BLaER1 (cell line): ENCODE measurements at regions not wholly inside any gene's neighbourhood (a gene's known extent, or its start where the extent isn't known, plus 50 kb on each side); places are given as distances from the start of the nearest gene placed in this dataset.
"Not testable (repeated sequence)": the region's sequence is repeated elsewhere in the genome, so short reads cannot be mapped to it uniquely, and the experiment has no call there.

ENCODE experiments used
- H3K27ac ChIP-seq: shearing (Covaris generic); formaldehyde crosslinking; 2 replicates; pipeline ENCODE4 v1.8.1; 2022
- H3K27me3 ChIP-seq: shearing (Covaris generic); formaldehyde crosslinking; 2 replicates; pipeline ENCODE4 v1.8.1; 2022
- H3K36me3 ChIP-seq: shearing (Covaris generic); formaldehyde crosslinking; 2 replicates; pipeline ENCODE4 v1.8.1; 2022
- H3K4me1 ChIP-seq: shearing (Covaris generic); formaldehyde crosslinking; 2 replicates; pipeline ENCODE4 v1.8.1; 2022
- H3K4me2 ChIP-seq: shearing (Covaris generic); formaldehyde crosslinking; 2 replicates; pipeline ENCODE4 v1.8.1; 2022
- H3K4me3 ChIP-seq: shearing (Covaris generic); formaldehyde crosslinking; 2 replicates; pipeline ENCODE4 v1.8.1; 2022
- H3K9ac ChIP-seq: shearing (Covaris generic); formaldehyde crosslinking; 2 replicates; pipeline ENCODE4 v1.8.1; 2022
- H3K9me3 ChIP-seq: shearing (Covaris generic); formaldehyde crosslinking; 2 replicates; pipeline ENCODE4 v1.8.1; 2022
- H4K20me1 ChIP-seq: shearing (Covaris generic); formaldehyde crosslinking; 2 replicates; pipeline ENCODE4 v1.8.1; 2022
- Cebpa-rat ChIP-seq: shearing (Covaris generic); IDR thresholded peaks from 2 replicates; pipeline ENCODE4 v1.8.1; 2022

DNA sequence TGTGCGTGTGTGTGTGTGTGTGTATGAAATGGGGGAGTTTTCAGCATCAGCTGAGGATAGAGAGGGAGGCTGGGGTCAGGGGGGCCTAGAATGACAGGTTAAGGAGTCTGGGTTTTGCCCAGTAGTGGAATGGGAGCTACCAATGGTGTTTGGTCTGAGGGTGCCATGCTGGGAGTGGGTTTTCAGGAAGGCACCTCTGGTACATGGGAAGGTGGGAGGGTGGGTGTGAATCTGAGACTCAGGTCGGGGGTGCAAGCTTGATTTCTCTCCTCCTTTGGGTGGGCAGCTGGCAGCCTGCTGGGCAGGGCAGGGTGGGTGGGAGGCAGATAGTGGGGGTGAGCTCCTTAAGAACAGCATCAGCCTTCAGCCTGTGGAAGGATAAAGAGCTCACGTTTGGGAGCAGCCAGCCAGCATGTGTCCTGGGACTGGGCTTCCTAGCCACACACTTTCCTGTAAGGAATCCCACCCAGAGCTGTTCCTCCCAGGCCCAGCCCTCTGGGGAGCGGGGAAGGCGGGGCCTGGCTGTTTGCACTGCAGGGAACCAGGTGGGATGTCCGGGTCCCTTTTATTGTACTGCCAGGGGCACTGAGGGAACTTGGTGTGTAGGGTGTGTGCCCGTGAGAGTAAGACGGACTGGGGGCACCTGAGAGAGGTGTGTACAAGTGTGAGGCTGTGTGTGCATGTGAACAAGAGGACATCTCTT is 152.8 kb downstream of the FOXD2 start:
- Histone ChIP-seq H3K27ac (no peak overlapping the region), H3K36me3 (no peaks in the 10 kb centered on the region), H3K9me3 (no peaks in the 10 kb centered on the region), H3K4me2 (peak overlapping the region; percentile 99), H3K9ac (no peak overlapping the region), H3K4me3 (no peak overlapping the region), H3K27me3 (no peaks in the 10 kb centered on the region), H3K4me1 (peaks cover 80% of the 10 kb centered on the region), H4K20me1 (no peaks in the 10 kb centered on the region)
- TF ChIP-seq Cebpa-rat: no peak

DNA sequence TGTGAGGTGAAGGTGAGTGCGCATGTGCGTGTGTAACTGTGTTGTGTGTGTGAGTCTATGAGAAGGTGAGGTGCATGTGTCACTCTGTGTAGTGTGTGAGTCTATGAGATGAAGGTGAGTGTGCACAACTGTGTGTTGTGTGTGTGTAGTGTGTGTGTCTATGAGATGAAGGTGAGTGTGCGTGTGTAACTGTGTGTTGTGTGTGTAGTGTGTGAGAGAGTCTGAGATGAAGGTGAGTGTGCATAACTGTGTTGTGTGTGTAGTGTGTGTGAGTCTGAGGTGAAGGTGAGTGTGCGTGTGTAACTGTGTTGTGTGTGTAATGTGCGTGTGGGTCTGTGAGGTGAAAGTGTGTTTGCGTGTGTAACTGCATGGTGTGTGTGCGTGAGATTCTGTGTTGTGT is 154.0 kb downstream of the FOXD2 start:
- Histone ChIP-seq H3K4me2 (peak overlapping the region; percentile 99), H3K4me1 (peaks cover 74% of the 10 kb centered on the region), H3K27me3 (no peaks in the 10 kb centered on the region), H3K27ac (no peak overlapping the region), H3K36me3 (no peaks in the 10 kb centered on the region), H3K9me3 (no peaks in the 10 kb centered on the region), H3K9ac (no peak overlapping the region), H3K4me3 (no peak overlapping the region), H4K20me1 (no peaks in the 10 kb centered on the region)
- no peak for TF ChIP-seq Cebpa-rat

- Histone ChIP-seq H3K4me2 (peak overlapping the region; percentile 99), H3K9me3 (no peaks in the 10 kb centered on the region), H4K20me1 (no peaks in the 10 kb centered on the region), H3K27ac (peak overlapping the region; percentile 56; the same call in 1 of the 2 replicates), H3K4me1 (peaks cover 69% of the 10 kb centered on the region), H3K36me3 (no peaks in the 10 kb centered on the region), H3K4me3 (peak overlapping the region; percentile 63), H3K27me3 (no peaks in the 10 kb centered on the region), H3K9ac (no peak overlapping the region)
- no peak for TF ChIP-seq Cebpa-rat
Measured at GRCh38 chr1:47592296-47593012, 154.6 kb downstream of the FOXD2 start.

GRCh38 chr1:47593013-47593568 is 155.2 kb downstream of the FOXD2 start:
- H3K4me2 ChIP-seq: peak overlapping the region; percentile 99
- no peaks in the 10 kb centered on the region for H3K36me3 ChIP-seq

GRCh38 chr1:47593598-47594285 is 155.9 kb downstream of the FOXD2 start:
- no peaks in the 10 kb centered on the region for H3K9me3 ChIP-seq
- H3K27ac ChIP-seq: no peak overlapping the region
- H3K36me3 ChIP-seq: no peaks in the 10 kb centered on the region
- H3K9ac ChIP-seq: peak overlapping the region; percentile 64; the same call in 1 of the 2 replicates
- H3K4me2 ChIP-seq: peak overlapping the region; percentile 99
- H4K20me1 ChIP-seq: no peaks in the 10 kb centered on the region
- no peaks in the 10 kb centered on the region for H3K27me3 ChIP-seq
- no peak for TF ChIP-seq Cebpa-rat
- H3K4me3 ChIP-seq: peak overlapping the region; percentile 63
- H3K4me1 ChIP-seq: peaks cover 69% of the 10 kb centered on the region

More at GRCh38 chr1:47593013-47593568, 155.2 kb downstream of the FOXD2 start:
- H4K20me1 ChIP-seq: no peaks in the 10 kb centered on the region
- H3K27me3 ChIP-seq: no peaks in the 10 kb centered on the region
- H3K9me3 ChIP-seq: no peaks in the 10 kb centered on the region
- no peak for TF ChIP-seq Cebpa-rat
- H3K9ac ChIP-seq: peak overlapping the region; percentile 64; the same call in 1 of the 2 replicates
- H3K4me1 ChIP-seq: peaks cover 69% of the 10 kb centered on the region
- H3K4me3 ChIP-seq: peak overlapping the region; percentile 63
- peak overlapping the region; percentile 56; the same call in 1 of the 2 replicates for H3K27ac ChIP-seq

DNA sequence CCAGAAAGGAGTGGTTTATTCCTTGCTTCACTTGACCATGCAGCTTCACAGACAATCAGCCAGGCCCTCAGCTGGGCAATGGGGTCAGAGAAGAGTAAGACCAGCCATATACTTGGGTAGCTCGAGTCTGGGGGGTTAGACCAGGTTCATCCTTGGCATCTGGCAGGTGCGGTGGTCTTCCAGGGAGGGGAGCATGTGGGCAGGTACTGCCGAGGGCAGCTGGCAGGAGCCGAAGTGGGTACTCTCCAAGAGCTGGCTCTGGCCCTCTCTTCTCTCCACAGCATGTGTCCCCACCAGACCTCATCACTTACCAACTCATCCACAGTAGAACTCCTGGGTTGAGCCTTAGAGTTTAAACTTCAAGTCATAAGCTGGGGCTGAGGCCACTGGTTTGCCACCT is 156.8 kb downstream of the FOXD2 start:
- Histone ChIP-seq H3K27me3 (no peaks in the 10 kb centered on the region), H3K4me2 (no peak overlapping the region), H3K27ac (no peak overlapping the region), H3K4me3 (no peak overlapping the region), H3K4me1 (peaks cover 64% of the 10 kb centered on the region), H4K20me1 (no peaks in the 10 kb centered on the region), H3K9ac (no peak overlapping the region), H3K9me3 (peaks cover 6% of the 10 kb centered on the region; the same call in 1 of the 2 replicates), H3K36me3 (no peaks in the 10 kb centered on the region)
- no peak for TF ChIP-seq Cebpa-rat

GRCh38 chr1:47596328-47596727 is 158.5 kb downstream of the FOXD2 start:
- H3K9me3 ChIP-seq: peaks cover 18% of the 10 kb centered on the region
- TF ChIP-seq Cebpa-rat: no peak

DNA sequence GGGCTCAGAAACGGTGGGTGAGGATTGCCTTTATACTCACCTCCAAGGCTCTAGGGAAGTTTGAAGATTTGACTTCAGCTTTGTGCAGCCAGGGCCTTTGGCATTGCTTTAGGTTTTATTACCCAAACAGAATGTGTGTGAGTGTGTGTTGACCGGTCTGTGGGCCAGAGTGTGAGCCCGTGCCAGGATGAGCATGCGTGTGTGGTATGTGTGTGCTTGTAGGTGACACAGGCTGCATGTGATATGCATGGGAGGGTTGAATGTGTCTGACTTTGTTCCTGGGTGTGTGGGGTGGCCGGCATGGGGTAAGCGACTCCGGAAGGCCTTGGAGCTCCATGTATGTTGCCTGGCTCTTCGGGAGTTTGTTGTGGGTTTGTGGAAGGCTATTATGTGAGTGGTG is 160.5 kb downstream of the FOXD2 start:
- H3K9me3 ChIP-seq: peaks cover 37% of the 10 kb centered on the region
- 0 out of 2 replicates have a peak overlapping the region, but pooled peaks have one; percentile 3 for H3K27ac ChIP-seq
- H3K9ac ChIP-seq: peak overlapping the region; percentile 11; the same call in 1 of the 2 replicates
- no peaks in the 10 kb centered on the region for H3K36me3 ChIP-seq
- no peaks in the 10 kb centered on the region for H3K27me3 ChIP-seq
- H3K4me1 ChIP-seq: peaks cover 28% of the 10 kb centered on the region
- peak overlapping the region; percentile 53 for H3K4me2 ChIP-seq
- TF ChIP-seq Cebpa-rat: no peak
- no peaks in the 10 kb centered on the region for H4K20me1 ChIP-seq
- H3K4me3 ChIP-seq: no peak overlapping the region

More at GRCh38 chr1:47596328-47596727, 158.5 kb downstream of the FOXD2 start:
- no peak overlapping the region for H3K4me3 ChIP-seq
- no peaks in the 10 kb centered on the region for H3K27me3 ChIP-seq
- H3K36me3 ChIP-seq: no peaks in the 10 kb centered on the region
- no peak overlapping the region for H3K27ac ChIP-seq
- no peaks in the 10 kb centered on the region for H4K20me1 ChIP-seq
- no peak overlapping the region for H3K9ac ChIP-seq
- no peak overlapping the region for H3K4me2 ChIP-seq
- peaks cover 48% of the 10 kb centered on the region for H3K4me1 ChIP-seq

DNA sequence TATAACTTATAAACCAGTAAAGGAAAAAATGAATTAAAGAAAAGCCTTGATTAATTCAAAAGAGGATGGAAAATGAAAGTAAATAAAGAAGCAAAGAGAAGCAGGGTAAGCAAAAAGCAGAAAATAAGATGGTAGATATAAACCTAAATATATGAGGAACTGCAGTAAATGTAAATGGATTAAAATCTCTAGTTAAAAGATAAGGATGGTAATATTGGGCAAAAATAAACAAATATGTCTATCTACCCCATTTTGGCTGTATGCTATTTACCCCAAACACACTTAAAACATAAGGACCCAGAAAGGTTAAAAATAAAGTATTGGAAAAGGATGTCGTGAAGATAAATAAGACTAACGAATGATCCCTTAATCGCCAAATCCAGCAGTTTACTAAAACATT is 161.9 kb downstream of the FOXD2 start:
- no peak overlapping the region for H3K9ac ChIP-seq
- TF ChIP-seq Cebpa-rat: no peak
- H3K27ac ChIP-seq: no peak overlapping the region
- H4K20me1 ChIP-seq: no peaks in the 10 kb centered on the region
- H3K4me1 ChIP-seq: peaks cover 18% of the 10 kb centered on the region
- H3K4me3 ChIP-seq: no peak overlapping the region
- no peak overlapping the region for H3K4me2 ChIP-seq
- H3K27me3 ChIP-seq: no peaks in the 10 kb centered on the region
- no peaks in the 10 kb centered on the region for H3K36me3 ChIP-seq
- H3K9me3 ChIP-seq: peaks cover 41% of the 10 kb centered on the region

DNA sequence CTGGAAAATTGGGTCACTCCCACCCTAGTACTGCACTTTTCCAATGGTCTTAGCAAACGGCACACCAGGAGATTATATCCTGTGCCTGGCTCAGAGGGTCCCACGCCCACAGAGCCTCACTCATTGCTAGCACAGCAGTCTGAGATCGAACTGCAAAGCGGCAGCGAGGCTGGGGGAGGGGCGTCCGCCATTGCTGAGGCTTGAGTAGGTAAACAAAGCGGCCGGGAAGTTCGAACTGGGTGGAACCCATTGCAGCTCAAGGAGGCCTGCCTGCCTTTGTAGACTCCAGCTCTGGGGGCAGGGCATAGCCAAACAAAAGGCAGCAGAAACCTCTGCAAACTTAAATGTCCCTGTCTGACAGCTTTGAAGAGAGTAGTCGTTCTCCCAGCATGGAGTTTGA is 164.6 kb downstream of the FOXD2 start:
- not testable (repeated sequence) for H3K9ac ChIP-seq, H4K20me1 ChIP-seq, H3K27me3 ChIP-seq, H3K4me2 ChIP-seq, H3K27ac ChIP-seq, H3K36me3 ChIP-seq, H3K4me3 ChIP-seq
- H3K4me1 ChIP-seq: peaks cover 17% of the 10 kb centered on the region
- H3K9me3 ChIP-seq: peaks cover 48% of the 10 kb centered on the region

DNA sequence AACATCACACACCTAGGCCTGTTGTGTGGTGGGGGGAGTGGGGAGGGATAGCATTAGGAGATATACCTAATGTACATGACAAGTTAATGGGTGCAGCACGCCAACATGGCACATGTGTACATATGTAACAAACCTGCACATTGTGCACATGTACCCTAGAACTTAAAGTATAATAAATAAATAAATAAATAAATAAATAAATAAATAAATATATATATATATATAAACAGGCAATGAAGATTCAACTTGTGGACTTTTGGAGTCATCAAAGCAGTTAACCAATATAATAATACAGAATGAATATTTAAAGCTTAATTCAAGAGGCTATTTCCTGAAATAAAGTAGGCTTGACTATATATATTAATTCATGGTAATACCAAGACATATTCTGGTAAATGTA is 167.0 kb downstream of the FOXD2 start:
- H3K9ac ChIP-seq, H3K27me3 ChIP-seq, H3K4me3 ChIP-seq, H4K20me1 ChIP-seq, H3K4me1 ChIP-seq, H3K27ac ChIP-seq, H3K4me2 ChIP-seq: not testable (repeated sequence)
- Histone ChIP-seq H3K36me3 (peaks cover 10% of the 10 kb centered on the region; the same call in 1 of the 2 replicates), H3K9me3 (peaks cover 61% of the 10 kb centered on the region)
